Activated T-cell treated with anti-CD3 and anti-CD28 coated beads, Interleukin-2, amount 50 U/mL, for 1 hour (primary cell): ENCODE measurements at regions not wholly inside any gene's neighbourhood (a gene's known extent, or its start where the extent isn't known, plus 50 kb on each side); places are given as distances from the start of the nearest gene placed in this dataset.
"Not testable (repeated sequence)": the region's sequence is repeated elsewhere in the genome, so short reads cannot be mapped to it uniquely, and the experiment has no call there.

Source experiments
- DNase-seq: peaks from one replicate; pipeline ENCODE4 v3.0.0-alpha.2; 2020

DNA sequence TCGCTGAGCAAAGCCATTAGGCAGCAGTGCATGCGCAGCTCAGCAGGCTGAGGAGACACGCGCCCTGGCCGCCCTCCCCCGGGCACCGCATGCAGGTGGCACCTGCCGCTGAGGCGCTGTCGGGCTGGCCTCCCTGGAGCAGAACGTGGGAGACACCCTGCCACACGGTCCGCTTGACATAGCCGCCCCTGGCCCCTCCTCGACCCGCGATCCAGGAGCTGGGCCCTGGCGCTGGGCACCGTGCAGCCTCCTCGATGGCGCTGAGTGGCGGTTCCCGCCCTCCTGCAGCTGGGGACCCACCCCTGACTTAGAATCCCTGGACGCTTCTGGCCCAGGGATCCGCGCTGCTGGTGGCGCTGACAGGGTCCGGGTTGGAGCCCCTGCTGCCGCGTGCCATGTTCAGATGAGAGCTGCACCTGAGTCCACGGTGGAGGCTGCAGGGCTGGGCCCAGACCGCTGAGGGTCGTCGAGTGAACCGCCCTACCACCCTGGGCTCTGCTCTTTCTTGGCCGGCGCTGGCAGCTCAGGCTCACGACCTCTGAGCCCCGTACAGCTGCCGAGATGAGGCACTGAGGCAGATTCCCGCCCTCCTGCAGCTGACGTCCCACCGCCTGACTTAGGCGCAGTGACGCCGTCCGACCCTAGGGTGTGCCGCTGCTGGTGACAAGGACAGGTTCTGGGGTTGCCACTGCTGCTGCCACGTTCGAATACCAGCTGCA, 116.8 kb downstream of the OR13A1 start:
- no peak for DNase-seq

DNA sequence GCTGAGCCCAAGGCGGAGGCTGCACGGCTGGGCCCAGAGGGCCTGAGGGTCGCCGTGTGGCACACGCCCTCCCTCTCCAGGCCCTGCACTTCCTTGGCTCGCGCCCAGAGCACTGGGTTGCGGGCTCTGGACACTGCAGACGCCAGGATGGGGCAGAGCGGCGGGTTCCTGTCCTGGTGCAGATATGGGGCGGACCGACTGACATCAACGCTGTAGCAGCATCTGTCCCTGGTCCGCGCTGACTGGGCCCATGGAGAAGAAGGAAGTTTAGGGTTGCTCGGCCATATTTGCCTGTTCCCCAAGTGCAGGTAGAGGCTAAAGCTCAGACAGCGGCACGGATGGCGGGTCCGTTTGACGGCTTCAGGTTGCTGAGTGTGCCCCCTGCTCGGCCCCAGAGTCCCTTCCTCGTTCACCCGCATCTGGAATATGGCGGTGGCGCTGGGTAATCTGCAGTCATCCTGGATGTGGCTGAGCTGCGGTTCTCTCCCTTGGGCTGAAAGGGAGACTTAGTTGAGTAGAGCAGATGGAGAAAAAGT, 116.1 kb downstream of the OR13A1 start:
- no peak for DNase-seq

DNA sequence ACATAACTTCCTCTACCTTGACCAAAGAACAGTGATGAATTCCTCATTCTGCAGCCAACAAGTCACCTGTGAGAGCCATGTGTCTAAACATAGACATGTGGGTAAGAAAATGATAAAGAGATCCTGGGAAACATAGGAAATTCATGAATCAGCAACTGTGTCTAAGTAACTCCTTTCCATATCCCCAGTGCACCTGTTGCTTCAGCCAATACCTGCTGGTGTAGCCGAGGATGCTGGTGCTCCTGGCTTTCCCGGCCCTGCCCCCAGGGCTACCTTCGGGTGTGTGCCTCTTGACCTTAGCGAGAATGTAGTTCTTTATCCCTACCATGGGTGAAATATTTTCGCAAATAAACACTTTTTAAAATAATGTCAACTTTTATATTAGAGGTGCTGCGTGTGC, 114.1 kb downstream of the OR13A1 start:
- no peak for DNase-seq

GRCh38 chr10:45202242-45202641, 113.2 kb downstream of the OR13A1 start:
- no peak for DNase-seq

GRCh38 chr10:45204954-45205775, 110.2 kb downstream of the OR13A1 start:
- no peak for DNase-seq

GRCh38 chr10:45209888-45210287, 105.5 kb downstream of the OR13A1 start:
- DNase-seq, result no peak

GRCh38 chr10:45211576-45211975, 103.8 kb downstream of the OR13A1 start:
- DNase-seq, result no peak

GRCh38 chr10:45219416-45219815, 96.0 kb downstream of the OR13A1 start:
- DNase-seq, result no peak

GRCh38 chr10:45220931-45221330, 94.5 kb downstream of the OR13A1 start:
- DNase-seq, result no peak

DNA sequence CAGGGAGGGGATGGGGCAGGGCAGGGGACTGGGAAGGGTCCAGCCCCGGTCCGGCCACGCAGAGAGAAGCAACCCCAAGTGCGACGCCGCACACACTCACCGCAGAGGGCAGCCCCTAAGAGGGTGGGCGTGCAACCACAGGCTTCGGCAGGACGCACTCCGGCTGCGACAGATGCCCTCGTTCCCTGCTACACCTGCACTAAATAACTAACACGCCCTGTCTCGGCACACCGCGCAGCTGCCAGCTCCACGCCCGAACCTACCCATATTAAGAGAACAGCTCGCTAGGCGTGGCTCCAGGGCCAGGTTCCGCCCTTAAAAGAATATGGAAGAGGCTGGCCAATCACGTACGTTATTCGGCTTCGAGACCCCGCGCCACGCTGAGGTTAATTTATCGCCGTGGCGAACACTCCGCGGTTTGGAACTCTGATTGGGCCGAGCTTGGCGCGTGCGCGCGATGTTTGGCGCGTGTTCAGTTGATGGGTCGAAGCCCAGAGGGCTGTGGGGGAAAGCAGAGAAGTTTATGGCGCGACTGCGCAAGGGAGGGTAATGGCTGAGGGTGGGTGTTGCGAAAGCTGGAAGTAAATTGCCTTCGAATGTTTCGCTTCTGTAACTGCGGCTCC, 91.1 kb downstream of the OR13A1 start:
- no peak for DNase-seq

DNA sequence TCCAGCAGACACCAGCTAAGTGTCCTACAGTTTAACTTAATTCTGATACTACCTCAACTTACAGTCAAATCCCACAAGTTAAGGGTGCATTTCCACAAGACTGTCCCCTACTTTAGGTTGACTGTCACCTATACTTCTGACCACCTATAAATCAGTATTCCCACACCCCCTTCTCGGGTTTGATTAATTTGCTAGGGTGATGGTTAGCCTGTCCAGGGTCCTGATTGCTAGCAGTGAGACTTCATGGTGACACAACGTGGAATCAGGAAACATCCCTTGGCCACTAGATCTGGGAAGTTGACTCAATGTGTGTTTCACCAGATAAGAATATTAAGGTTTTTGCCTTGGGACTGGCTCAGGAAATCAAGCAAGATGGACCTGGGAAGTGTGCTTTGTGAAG, 88.4 kb downstream of the OR13A1 start:
- no peak for DNase-seq

DNA sequence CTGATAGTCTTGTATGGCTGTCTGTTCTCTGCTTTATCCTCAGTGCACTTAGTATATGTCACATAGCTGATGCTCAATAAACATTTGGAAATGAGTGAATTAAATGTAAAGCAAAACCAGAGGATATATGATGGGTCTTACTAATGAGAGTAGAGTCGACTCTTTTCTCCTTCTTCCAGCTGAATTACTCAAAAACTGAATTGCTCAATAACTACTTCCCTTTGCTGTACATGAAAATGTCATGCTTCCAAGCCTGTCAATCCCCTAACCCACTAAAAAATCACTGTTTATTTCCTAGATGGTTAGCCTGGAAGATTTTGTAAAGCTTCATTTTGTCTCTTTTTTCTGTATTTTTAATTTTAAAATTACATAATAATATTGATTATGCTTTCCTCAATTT, 88.0 kb downstream of the OR13A1 start:
- no peak for DNase-seq

DNA sequence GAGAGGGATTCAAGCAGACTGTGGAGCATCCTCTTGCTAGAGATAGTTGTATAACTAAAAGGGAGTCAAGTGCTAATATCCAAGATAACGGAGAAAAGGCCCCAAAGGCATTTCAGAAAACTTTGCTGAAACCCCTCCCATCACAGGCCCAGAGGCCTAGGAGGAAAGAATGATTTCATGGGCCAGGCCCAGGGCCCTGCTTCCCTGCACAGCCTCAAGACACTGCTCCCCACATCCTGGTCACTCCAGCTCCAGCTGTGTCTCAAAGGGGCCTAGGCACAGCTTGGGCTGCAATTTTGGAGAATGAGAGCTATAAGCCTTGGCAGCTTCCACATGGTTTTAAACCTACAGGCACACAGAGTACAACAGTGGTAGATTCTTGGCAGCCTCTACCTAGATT, 85.6 kb downstream of the OR13A1 start:
- no peak for DNase-seq

- peak; percentile 44 for DNase-seq
These were observed 80.1 kb downstream of the OR13A1 start for GRCh38 chr10:45235260-45235769.

DNA sequence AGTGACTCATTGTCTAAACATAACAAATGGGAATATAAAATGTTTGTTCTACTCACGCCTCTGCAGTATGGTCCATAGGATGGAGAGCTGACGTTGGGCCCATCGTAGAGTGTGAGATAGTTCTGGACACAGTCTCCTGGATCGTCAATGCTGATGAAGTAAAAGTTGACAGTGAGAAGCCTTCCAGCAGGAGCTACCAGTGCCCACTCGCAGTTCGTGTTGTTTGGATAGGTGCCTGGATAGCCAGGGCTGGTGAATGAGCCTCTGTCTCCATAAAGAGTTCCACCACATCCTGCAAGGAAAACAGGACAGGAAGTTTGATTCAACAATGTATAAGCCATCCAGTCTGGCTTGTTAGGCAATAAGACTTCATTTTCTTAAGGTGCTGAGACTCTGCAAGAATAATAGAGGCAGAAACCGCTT, 79.6 kb downstream of the OR13A1 start:
- no peak for DNase-seq

GRCh38 chr10:45238896-45239295, 76.5 kb downstream of the OR13A1 start:
- DNase-seq, result no peak

DNA sequence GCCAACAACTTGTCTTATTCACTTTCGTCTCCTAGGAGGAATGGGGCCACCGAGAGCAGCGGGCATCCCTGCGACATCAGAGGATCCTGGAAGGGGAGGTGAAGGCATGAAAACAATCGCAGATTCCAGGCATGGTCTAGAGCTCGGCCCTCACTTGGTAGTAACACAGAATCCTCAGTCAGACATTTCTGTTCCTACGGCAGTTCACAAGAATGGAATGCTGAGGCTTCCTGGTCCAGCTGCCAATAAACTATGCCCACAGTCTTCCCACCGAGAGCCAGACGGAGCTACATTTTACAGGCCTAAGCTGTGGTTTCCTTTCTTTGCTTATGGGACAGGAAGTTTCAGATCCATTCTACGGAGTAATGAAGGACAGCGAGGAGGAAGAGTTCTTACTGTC, 75.8 kb downstream of the OR13A1 start:
- no peak for DNase-seq

GRCh38 chr10:45241865-45242520, 73.4 kb downstream of the OR13A1 start:
- no peak for DNase-seq

GRCh38 chr10:45243261-45243660, 72.1 kb downstream of the OR13A1 start:
- DNase-seq, result no peak

GRCh38 chr10:45246522-45246921, 68.9 kb downstream of the OR13A1 start:
- DNase-seq, result no peak

DNA sequence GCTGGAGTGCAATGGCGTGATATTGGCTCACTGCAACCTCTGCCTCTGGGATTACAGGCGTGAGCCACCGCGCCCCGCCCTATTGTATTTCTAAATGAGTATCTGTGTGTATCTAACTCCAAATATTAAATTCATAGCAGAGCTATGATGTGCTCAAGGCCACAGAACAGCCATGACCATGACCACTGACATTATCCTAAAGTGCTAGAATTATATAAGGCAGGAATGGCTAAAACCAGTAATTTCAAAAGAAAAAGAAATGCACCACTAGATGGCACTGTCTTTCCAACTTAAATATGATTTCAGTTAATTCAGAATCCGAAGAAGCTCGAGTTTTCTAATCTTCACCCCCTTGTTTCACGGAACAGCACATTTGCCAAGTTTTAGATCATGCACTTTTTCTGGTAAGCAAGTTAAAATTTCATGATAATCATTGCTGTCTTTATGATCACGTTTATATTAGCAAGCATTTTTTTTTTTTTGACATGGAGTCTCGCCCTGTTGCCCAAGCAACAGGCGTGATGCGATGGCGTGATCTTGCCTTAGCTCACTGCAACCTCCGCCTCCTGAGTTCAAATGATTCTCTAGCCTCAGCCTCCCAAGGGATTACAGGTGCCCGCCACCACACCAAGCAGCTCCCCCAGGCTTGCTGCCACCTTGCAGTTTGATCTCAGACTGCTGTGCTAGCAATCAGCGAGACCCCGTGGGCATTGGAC, 65.3 kb downstream of the OR13A1 start:
- DNase-seq, result no peak

GRCh38 chr10:45250694-45251075, 64.7 kb downstream of the OR13A1 start:
- DNase-seq, result not testable (repeated sequence)
